VCaP (cell line): ENCODE measurements at regions not wholly inside any gene's neighbourhood (a gene's known extent, or its start where the extent isn't known, plus 50 kb on each side); places are given as distances from the start of the nearest gene placed in this dataset.

Experiments
- H3K27ac ChIP-seq: fragments of 450-650 bp; 2 replicates; pipeline ENCODE4 v1.5.1; 2017
- CTCF ChIP-seq: fragments of 450-650 bp; conservative IDR thresholded peaks from 2 replicates; pipeline ENCODE4 v1.5.1; 2017; ENCODE audit warnings: mild to moderate bottlenecking, moderate library complexity

GRCh38 chr2:8118940-8119781 lies 562.7 kb upstream of the ID2 start:
- H3K27ac ChIP-seq: peak overlapping the region; percentile 81
- TF ChIP-seq CTCF: no peak

- TF ChIP-seq CTCF: no peak
- peak overlapping the region; percentile 81 for H3K27ac ChIP-seq
These were observed 561.9 kb upstream of the ID2 start for GRCh38 chr2:8119782-8120505.

- TF ChIP-seq CTCF: no peak
These were observed 561.4 kb upstream of the ID2 start for GRCh38 chr2:8120506-8120860.

GRCh38 chr2:8121022-8121825 lies 560.6 kb upstream of the ID2 start:
- H3K27ac ChIP-seq: peak overlapping the region; percentile 81
- no peak for TF ChIP-seq CTCF

More at GRCh38 chr2:8120506-8120860, 561.4 kb upstream of the ID2 start:
- peak overlapping the region; percentile 81 for H3K27ac ChIP-seq

- no peak overlapping the region for H3K27ac ChIP-seq
These were observed 559.9 kb upstream of the ID2 start for GRCh38 chr2:8121826-8122513.

GRCh38 chr2:8122520-8122919 lies 559.3 kb upstream of the ID2 start:
- H3K27ac ChIP-seq: no peak overlapping the region
- TF ChIP-seq CTCF: no peak

More at GRCh38 chr2:8121826-8122513, 559.9 kb upstream of the ID2 start:
- no peak for TF ChIP-seq CTCF
